ENCODE measurements at regions not wholly inside any gene's neighbourhood (a gene's known extent, or its start where the extent isn't known, plus 50 kb on each side); places are given as distances from the start of the nearest gene placed in this dataset.

GRCh38 chr9:1745980-1746379, 269.2 kb upstream of the SMARCA2 start:
- H3K79me2 ChIP-seq (ENCODE audit: control insufficient read depth, insufficient read depth, low read length) = no peaks in the 10 kb centered on the region
- no peaks in the 10 kb centered on the region for H3K27me3 ChIP-seq (ENCODE audit: control insufficient read depth, extremely low read depth, insufficient read depth, low read length)
- no peak for DNase-seq (ENCODE audit: low read depth, low spot score)
- H3K4me3 ChIP-seq (ENCODE audit: control insufficient read depth in 2 of 3, extremely low read depth in 1 of 3, insufficient read depth in 2 of 3, low read depth in 1 of 3, low read length in 3 of 3) = no peak overlapping the region
- no peaks in the 10 kb centered on the region for H4K20me1 ChIP-seq (ENCODE audit: control insufficient read depth, extremely low read depth, insufficient read depth, low read length)
- H2AFZ ChIP-seq (ENCODE audit: control insufficient read depth, low read length) = no peak overlapping the region
- no peak overlapping the region for H3K9ac ChIP-seq (ENCODE audit: control insufficient read depth, extremely low read depth, insufficient read depth, low read length)
- no peak overlapping the region for H3K4me2 ChIP-seq (ENCODE audit: control insufficient read depth, extremely low read depth, insufficient read depth, low read depth, low read length)
- dilution Hi-C loops (cut with MboI; ENCODE audit: extremely low pct_ligation_motif_present, low sequenced_read_pairs) = no loop called here
- no peaks in the 10 kb centered on the region for H3K4me1 ChIP-seq (ENCODE audit: control insufficient read depth, extremely low read depth, insufficient read depth, low read length)
- FAIRE-seq = no peak
- TF ChIP-seq CTCF (optimal IDR thresholded peaks at IDR 0.05 in 1 of 3, IDR thresholded peaks at IDR 0.05 in 1 of 3, conservative IDR thresholded peaks at IDR 0.05 in 1 of 3; ENCODE audit: extremely low read depth in 1 of 3, insufficient read depth in 2 of 3, low read length in 3 of 3) (no peak), EZH2 (IDR thresholded peaks at IDR 0.05; ENCODE audit: low read length) (no peak)
- H3K36me3 ChIP-seq (ENCODE audit: control insufficient read depth in 2 of 2, extremely low read depth in 1 of 2, insufficient read depth in 2 of 2, low read length in 2 of 2) = no peaks in the 10 kb centered on the region
- H3K9me1 ChIP-seq (ENCODE audit: control insufficient read depth, extremely low read depth, insufficient read depth, low read length) = no peaks in the 10 kb centered on the region
- no peak overlapping the region for H3K27ac ChIP-seq (ENCODE audit: control insufficient read depth, insufficient read depth, low read length)
- H3K9me3 ChIP-seq (ENCODE audit: control insufficient read depth, low read depth, low read length) = no peaks in the 10 kb centered on the region

GRCh38 chr9:1747417-1747967, 267.7 kb upstream of the SMARCA2 start:
- H3K9ac ChIP-seq (ENCODE audit: control insufficient read depth, extremely low read depth, insufficient read depth, low read length) = no peak overlapping the region
- H3K36me3 ChIP-seq (ENCODE audit: control insufficient read depth in 2 of 2, extremely low read depth in 1 of 2, insufficient read depth in 2 of 2, low read length in 2 of 2) = no peaks in the 10 kb centered on the region
- H3K79me2 ChIP-seq (ENCODE audit: control insufficient read depth, insufficient read depth, low read length) = no peaks in the 10 kb centered on the region
- H2AFZ ChIP-seq (ENCODE audit: control insufficient read depth, low read length) = no peak overlapping the region
- TF ChIP-seq EZH2 (IDR thresholded peaks at IDR 0.05; ENCODE audit: low read length) (no peak), CTCF (optimal IDR thresholded peaks at IDR 0.05 in 1 of 3, IDR thresholded peaks at IDR 0.05 in 1 of 3, conservative IDR thresholded peaks at IDR 0.05 in 1 of 3; ENCODE audit: extremely low read depth in 1 of 3, insufficient read depth in 2 of 3, low read length in 3 of 3) (no peak)
- no peak for FAIRE-seq
- H3K27ac ChIP-seq (ENCODE audit: control insufficient read depth, insufficient read depth, low read length) = no peak overlapping the region
- dilution Hi-C loops (cut with MboI; ENCODE audit: extremely low pct_ligation_motif_present, low sequenced_read_pairs) = no loop called here
- no peaks in the 10 kb centered on the region for H3K4me1 ChIP-seq (ENCODE audit: control insufficient read depth, extremely low read depth, insufficient read depth, low read length)
- H4K20me1 ChIP-seq (ENCODE audit: control insufficient read depth, extremely low read depth, insufficient read depth, low read length) = no peaks in the 10 kb centered on the region
- DNase-seq (ENCODE audit: low read depth, low spot score) = no peak
- H3K9me3 ChIP-seq (ENCODE audit: control insufficient read depth, low read depth, low read length) = no peaks in the 10 kb centered on the region
- no peak overlapping the region for H3K4me2 ChIP-seq (ENCODE audit: control insufficient read depth, extremely low read depth, insufficient read depth, low read depth, low read length)
- H3K27me3 ChIP-seq (ENCODE audit: control insufficient read depth, extremely low read depth, insufficient read depth, low read length) = no peaks in the 10 kb centered on the region
- H3K9me1 ChIP-seq (ENCODE audit: control insufficient read depth, extremely low read depth, insufficient read depth, low read length) = no peaks in the 10 kb centered on the region
- no peak overlapping the region for H3K4me3 ChIP-seq (ENCODE audit: control insufficient read depth in 2 of 3, extremely low read depth in 1 of 3, insufficient read depth in 2 of 3, low read depth in 1 of 3, low read length in 3 of 3)
